ENCODE measurements at regions not wholly inside any gene's neighbourhood (a gene's known extent, or its start where the extent isn't known, plus 50 kb on each side); places are given as distances from the start of the nearest gene placed in this dataset.
A peak's percentile ranks its signal among the peaks of the same experiment; 100 is the strongest.

DNA sequence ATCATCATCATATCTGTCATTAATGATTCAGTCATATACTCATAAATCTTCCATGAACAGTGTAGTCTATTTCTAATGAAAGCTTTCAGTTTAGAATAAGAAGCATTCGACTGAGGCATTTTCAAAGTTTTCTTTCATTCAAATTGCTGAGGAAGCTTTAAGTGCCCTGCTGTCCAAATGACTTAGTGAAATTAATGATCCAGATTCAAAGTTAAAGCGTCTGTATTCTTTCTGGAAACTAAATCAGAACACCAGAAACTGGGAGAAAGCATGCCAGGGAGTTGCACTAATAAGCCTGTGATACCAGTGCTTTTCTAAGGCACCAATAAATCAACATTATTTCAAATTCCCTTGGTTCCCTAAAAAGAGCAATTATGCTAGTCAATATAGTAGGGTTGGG, 367.8 kb upstream of the ANO5 start:
- no peak for DNase-seq (ENCODE audit: low spot score)

DNA sequence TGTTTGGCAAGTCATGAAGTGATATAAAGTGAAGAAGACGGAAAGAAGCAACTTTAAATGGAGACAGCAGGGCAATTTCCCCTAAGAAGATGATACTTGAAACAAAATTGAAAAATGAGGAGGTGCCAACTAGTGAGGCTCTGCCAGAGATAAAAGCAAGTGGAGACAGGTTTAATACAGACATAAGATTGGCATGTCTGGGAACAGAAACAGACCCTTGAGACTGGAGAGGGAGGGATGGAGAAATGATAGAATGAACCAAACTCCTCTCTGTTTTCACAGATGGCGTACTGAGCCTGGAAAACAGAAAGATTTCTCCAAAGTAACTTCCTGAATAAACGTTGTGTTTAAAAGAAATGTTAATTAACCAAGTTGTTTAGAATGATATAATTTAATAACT, 354.5 kb upstream of the ANO5 start:
- DNase-seq (ENCODE audit: low spot score), result no peak

DNA sequence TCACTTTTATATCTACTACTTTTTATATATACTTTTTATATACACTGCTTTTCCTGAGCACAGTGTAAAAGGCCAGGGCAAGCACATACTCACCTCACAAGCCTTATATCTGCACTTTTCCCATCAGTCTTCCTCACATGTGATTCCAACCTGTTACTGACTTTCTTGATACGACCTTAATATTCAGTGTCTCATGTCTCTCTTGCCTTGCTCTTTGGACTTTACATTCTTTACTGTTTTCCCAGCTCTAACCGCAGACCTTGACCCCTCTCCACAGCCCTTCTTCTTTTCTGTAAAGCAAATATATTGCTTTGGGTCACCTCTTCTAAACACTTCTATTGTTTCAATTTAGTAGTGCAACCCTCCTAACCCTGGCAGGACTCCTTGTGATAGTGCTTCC, 353.1 kb upstream of the ANO5 start:
- DNase-seq (ENCODE audit: low spot score), result no peak

DNA sequence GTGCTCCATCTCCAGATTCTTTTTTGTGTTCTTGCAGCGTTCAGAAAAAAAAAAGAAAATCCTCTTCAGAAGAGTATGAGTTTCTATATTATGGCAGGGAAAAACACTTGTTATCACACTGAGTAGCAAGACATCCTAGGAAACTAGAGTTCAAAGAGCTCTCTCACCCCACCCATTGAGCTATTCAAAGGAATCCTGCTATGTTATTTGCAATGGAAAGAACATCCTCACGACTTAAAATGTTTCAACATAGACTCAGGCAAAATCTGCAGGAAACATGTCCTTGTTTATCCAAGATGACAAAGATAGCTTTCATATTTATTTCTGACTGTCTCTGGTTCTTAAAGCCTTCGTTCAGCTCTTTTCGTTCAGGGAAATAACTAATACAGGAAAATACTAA, 331.6 kb upstream of the ANO5 start:
- DNase-seq (ENCODE audit: low spot score), result peak; percentile 1

DNA sequence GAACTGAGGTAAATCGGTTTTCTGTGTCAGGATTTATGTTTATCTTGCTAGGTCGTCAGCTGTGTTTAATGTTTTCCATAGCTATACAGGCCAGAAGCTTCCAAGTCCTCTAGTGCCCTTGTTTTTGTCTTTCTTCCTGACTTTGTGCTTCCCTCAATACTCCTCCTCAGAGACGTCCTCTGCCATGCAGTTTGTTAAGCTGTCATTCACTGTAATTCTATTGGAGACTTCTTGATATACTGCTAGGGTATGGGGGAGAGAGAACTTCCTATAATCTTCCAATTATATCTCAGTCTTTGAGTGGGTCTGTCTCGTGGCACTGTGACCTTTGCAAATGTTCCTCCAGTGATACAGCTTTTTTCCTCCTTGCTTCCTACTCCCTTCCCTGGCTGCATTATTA, 327.3 kb upstream of the ANO5 start:
- DNase-seq (ENCODE audit: low spot score), result no peak

DNA sequence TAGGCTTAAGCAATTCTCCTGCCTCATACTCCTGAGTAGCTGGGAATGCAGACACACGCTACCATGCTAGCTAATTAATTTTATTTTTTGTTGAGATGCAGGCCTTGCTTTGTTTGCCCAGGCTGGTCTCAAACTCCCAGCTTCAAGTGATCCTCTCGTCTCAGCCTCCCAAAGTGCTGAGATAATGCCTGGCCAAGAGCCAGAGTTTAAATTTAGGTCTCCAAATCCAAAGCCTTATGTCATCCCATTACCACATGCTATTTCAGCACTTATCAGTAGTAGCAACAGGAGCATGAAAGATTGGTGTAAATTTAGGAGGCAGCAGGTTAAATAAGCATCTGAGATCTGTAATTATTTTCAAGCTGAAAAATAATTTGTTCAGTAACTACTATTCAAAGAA, 326.1 kb upstream of the ANO5 start:
- no peak for DNase-seq (ENCODE audit: low spot score)

DNA sequence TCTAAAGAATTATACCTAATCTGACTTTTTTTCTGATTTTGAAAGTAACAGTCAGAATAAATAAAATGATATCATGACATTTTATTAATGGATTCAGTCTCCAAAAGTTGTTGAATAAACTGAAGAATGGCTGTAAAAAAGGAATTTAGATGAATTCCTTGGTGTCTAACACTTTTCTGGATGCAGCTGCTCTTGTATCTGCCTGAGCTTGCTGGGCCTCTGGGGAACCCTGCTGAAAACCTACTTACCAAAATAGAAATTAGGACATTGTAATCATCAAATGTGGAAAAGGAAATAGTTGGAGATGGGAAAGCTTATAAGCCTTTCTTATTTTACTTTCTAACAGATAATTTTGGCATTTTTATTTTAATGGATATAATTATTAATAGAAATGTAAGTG, 315.7 kb upstream of the ANO5 start:
- no peak for DNase-seq (ENCODE audit: low spot score)

DNA sequence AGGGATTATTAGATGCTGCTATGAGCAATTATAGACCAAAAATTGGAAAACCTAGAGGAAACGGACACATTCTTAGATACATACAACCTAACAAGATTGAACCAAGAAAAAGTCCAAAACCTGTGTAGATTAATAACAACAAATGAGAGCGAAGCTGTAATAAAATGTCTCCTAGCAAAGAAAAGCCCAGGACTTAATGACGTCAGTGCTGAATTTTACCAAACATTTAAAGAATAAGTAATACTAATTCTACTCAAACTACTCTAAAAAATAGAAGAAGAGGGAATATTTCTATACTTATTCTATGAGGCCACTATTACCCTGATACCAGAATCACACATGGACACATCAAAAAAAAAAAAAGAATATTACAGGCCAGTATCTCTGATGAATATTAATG, 309.5 kb upstream of the ANO5 start:
- no peak for DNase-seq (ENCODE audit: low spot score)

DNA sequence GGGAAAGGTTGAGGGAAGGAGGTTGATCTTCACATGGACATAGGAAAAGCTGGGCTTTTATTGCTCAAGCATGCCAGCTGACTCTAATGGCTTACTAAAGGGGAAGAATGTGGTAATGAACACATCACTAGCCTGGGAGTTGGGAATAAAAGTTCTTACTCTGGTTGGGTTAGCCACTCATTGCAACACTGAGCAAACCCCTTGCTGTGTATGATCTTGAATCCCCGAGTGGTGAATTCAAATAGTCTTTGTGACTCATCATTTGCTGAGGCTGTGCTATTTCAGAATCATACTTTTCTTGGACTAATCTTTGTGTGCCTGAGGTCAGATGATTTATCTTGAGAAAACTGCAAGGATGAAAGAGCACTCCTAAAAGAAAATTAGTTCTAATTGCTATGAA, 304.1 kb upstream of the ANO5 start:
- DNase-seq (ENCODE audit: low spot score), result peak; percentile 40

DNA sequence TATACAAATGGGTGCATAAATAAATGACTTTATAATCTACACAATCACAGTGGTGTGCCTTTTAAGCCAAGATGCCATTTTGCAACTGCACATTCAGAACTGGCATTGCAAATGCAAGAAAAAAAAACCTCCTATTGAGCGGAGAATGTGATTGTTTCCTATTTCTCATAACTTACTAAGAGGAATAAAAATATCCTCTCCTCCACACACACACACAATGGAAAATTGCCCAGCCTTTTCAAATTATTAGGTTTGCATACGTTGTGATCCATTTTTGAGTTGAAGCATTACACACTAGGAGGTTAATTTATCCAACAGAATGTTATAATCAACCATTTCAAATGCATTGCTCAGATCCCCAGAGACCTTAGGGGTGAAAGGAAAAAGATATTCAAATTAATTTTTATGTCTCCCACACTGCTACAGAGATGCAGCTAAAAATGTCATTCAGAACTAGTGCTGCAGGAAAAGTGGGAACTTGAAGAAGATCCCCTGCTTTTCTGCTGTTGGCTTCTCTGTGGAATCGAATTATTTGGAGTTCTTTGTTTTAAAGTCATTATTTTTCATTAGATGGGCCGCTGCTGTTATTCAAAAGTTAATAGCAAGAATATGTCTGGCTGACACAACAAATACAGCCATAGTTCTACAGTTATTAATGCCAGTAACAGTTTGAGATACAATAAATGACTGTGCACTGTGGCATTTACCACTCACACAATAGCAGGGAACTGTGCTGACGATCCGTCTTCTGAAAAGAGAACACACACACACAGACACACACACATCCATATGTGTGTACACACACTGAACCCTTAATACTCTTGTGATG, 299.9 kb upstream of the ANO5 start:
- no peak for DNase-seq (ENCODE audit: low spot score)

DNA sequence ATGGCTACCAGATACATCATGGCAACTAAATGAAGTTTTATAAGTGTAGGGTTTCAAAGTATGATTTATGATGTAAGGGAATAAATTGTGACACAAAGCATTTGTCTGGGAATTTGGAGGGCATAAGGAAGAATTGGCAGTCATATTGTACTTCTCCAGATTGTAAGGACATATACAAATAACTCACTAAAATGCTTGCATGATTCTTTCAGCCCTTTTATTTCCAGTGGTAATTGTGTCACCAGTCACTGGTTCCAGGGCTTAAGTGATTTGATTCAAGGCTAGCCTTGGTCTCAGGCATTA, 299.4 kb upstream of the ANO5 start:
- DNase-seq (ENCODE audit: low spot score), result no peak

DNA sequence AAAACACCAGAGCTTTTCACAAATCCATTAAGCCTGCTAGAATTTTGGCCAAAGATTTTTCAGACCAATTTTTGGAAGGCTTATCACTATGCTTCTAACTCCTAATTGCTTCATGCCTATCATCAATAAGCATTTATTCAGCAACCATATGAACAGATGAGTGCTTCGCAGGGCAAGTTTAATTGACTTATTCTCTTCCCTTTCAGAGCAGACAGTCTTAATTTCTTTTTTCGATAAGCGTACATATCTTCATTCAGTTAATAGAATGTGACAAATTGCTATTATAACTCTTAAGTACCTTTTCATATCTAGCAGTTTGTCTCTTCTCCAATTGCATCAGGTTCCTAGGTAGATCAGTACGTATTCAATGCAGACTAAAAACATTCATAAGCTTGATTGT, 298.4 kb upstream of the ANO5 start:
- DNase-seq (ENCODE audit: low spot score), result no peak

DNA sequence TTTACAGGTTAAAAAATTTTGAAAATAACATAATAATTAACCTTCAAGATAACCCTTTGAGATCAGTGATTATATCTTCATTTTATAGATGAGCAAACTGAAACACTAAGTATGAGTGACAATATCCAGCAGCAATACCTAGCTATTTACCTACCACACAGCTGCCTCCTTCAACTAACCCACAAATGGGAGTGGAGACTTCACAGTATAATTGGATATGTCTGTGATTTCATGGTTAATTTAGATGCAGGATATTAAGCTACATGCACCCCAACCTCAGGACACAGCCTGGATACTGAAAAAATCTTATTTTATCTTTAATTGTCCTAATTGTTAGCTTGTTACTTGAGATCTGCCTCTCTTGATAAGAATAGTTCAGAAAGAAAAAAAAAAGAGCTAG, 297.2 kb upstream of the ANO5 start:
- no peak for DNase-seq (ENCODE audit: low spot score)

DNA sequence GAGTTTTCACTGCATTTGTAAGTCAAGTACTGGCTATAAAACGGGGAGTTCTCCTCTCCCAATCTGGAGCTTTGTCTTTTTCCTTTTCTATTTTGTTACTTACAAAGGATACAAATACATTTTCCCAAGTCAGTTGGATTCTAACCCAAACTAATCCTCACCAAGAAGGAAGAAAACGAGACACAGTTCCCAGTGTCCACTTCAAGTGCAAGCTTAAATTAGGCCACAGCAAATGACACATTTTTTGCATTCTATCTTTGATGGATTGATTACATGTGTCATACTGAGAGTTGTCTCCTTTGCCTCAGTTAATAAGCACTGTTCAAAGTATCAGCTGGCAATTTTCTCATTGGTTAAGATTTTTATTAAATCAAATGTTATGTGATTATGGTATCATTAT, 296.7 kb upstream of the ANO5 start:
- no peak for DNase-seq (ENCODE audit: low spot score)

DNA sequence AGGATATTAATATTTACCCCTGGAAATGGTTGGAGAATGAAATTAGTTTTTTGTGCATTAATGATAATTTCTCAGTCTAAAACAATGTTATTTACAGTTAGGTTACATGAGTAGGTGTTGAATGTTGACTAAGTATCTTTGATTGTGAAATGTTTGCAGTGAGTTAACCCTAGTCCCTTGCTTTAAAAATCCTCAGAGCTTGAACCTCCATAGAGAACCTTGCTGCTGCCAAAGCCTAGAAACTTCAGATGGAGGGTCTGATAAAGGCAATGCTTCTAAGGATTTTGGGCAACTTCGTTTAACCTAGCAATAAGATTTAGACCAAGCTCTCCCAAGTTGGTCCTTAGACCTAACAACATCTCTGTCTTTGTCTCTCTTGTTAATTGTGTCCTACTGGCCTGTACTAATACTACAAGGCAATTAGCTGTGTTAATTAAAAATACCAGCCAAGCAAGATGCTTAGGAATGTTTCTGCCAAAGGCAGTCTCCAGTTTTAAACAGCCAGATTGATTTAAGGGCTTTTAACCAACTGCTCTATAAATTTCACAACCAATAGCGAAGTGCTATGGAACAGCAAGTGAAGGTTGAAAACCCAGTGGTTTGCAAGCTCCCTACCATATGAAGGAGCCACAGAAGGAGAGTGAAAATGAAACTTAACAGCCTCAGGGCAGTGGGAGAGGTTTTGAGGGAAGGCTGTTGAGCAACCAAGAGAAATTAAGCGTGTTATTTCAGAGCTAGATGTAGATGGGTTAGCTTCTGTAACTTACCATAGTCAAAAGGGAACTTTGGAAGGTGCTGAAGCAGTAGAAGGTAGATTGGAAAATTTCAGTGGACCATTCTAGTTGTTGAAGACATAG, 295.9 kb upstream of the ANO5 start:
- no peak for DNase-seq (ENCODE audit: low spot score)

DNA sequence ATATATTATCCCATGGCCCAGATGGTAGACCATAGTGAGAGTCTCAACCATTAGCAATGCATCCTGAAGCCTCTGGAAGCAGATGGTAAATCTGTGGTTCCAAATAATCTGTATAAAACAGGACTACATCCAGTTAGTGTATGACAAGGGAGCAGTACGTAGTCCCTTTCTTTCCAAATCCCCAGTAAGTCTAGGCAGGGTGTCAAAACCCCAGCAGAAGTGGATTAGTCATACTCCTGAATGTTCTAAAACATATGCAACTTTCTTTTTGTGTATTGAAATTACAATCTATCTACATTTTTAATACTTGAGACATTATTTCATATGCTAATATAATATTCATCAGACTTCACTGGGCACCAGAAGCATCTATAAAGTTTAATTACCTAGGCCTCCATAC, 295.1 kb upstream of the ANO5 start:
- DNase-seq (ENCODE audit: low spot score), result no peak

DNA sequence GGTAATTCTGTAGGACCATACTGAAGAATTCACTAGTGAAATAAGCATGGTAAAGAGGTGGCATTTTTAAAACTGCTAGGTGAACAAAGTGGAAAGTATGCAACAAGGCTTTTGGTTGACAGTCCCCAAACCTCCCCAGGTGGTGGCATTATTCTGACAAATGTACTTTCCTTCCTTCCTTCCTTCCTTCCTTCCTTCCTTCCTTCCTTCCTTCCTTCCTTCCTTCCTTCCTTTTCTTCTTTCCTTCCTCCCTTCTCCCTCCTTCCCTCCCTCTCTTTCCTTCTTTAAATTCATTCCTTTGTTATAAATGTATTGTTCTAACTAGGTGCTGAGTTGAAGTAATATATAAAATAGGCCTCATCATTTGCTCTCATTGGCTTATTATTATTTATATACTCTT, 284.7 kb upstream of the ANO5 start:
- no peak for DNase-seq (ENCODE audit: low spot score)

DNA sequence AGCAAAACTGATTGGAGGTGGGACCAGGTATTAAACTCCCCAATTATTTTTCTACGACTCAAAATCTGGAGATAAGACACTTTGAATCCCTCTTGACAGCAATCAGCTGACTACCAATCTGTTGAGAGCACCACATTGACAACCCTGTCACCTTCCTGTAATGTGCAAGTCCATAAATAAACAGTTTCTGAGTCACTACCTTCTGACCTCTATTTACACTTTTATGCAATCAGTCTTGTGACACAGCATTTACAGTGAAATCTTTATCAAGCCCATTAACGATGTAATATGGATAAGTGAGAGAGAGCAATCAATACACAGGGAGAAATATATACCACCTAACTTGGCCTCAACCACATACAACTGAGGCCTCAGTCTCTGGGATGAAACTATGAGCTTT, 283.7 kb upstream of the ANO5 start:
- DNase-seq (ENCODE audit: low spot score), result peak; percentile 26

DNA sequence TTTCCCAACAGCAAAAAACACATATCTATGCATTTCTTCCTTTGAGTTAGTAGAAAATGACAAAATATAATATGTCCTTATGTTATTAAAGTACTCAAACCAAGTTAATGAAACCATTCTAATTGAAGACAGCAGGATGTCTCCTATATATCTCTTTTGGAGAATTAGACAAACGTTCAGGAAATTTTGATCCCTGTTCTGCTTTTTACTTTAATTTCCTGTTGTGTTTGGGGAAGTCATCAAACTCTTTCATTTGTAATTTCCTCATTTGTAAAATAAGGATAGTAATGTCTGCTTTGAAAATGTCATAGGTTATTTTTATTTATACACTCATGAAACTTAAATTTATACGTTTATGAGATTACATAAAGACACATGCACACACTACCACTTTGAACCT, 281.8 kb upstream of the ANO5 start:
- DNase-seq (ENCODE audit: low spot score), result no peak

DNA sequence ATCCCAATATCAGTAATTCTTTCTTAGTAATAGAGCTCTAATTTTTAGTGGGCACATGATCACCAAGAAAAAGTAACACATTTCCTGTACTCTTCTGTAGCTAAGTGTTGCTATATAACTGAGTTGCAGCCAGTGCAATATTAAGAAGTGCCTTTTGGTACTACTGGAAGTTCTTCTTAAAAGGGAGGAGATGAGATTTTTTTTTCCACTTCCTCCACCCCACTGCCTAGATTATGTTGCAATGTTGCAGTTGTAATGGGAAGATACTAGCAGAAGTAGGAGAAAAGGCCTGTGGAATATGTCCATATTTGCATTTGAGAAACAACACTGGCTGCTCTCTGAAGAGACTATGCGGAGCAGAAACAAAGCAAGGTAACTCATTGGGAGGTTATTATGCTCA, 280.6 kb upstream of the ANO5 start:
- no peak for DNase-seq (ENCODE audit: low spot score)

DNA sequence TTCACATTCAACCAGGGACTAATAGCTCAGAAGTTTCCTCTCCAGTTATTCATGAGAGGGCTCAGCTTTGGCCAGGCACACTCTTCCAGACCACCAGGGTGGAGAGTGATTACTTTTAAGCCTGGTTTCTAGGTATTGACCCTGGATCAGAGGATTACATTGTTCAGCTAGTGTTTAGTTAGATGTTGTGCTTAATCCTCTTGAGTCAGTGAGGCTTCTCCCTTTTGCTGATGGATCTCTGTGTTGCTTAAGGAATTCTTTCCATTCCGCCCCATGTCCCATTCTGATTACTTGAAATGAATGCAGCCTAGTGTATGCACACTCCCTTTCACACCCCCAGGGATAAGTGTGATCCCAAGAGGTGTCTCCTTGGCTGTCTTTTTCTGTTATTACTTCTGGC, 271.7 kb upstream of the ANO5 start:
- no peak for DNase-seq (ENCODE audit: low spot score)

DNA sequence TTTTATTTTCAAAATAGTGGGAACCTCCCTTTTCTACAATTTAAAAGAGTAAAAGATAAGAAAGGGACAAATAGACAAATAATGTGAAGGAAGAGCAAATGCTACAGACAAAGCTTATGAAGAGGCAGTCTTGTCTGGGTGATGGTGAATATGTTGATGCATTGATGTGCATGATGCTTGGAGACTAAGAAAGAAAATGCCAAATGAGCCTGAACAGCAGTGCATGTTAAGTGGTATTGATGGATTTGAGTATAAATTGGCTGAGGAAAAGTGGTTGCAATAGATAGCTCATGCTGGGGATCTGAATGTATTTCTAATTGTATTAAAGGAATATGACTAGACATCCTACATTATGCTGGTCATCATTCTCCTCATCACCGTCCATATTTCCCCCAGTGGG, 268.6 kb upstream of the ANO5 start:
- no peak for DNase-seq (ENCODE audit: low spot score)

DNA sequence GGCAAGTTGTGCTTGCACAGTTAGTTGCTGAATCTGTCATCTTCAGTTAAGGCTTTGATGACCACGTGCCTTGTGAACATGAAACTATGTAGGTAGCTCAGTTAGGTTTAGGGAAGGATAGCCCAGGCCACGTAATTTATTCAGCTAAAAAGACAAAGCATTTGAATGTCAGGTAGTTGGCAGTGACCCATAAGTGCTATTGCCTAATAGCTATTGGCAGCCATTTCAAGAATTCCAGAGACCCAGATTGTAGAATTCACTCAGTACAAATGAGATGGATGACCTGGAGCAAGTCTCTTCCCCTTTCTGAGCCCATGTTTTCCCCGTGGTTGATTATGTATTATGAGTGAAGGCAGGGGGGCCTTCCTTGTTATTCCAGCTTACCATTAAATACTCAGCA, 265.3 kb upstream of the ANO5 start:
- DNase-seq (ENCODE audit: low spot score), result no peak

DNA sequence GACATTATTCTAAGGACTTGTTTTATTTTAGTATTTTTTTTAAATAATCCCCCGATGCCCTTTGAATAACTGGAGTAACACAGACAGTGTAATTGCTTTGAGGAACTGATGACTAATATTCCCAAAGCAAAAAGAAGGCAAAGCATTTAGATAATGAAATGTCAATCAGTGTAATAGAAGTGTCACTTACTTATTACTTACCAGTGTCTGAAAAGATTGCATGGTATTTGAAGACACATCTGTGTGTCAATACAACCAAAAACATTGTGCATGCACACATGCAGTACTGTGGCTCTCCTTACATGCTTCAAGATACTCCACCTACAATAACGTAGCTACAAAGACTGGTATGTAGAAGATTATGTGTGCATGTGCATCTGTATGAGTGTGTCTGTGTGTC, 264.0 kb upstream of the ANO5 start:
- no peak for DNase-seq (ENCODE audit: low spot score)

Measured in COLO829 (cell line).